DND-41 (cell line): ENCODE measurements at regions not wholly inside any gene's neighbourhood (a gene's known extent, or its start where the extent isn't known, plus 50 kb on each side); places are given as distances from the start of the nearest gene placed in this dataset.

Experiments used
- ATAC-seq: fragments of 200-7000 bp; cut with Tn5 transposase; 3 replicates; pipeline ENCODE4 v1.9.1; 2021; ENCODE audit warnings: low read depth; ENCODE audit not compliant: insufficient read depth
- DNase-seq: peaks from one replicate; pipeline ENCODE4 v3.0.0-alpha.2; 2020
- H2AFZ ChIP-seq: 2 replicates; pipeline ENCODE4 v1.6.0; 2012; ENCODE audit warnings: low read depth, low read length
- H3K27ac ChIP-seq: 2 replicates; pipeline ENCODE4 v1.5.1; 2012; ENCODE audit warnings: low read length, inconsistent platforms
- H3K27me3 ChIP-seq: fragments of 200-600 bp; sonication (generic); 2 replicates; pipeline ENCODE4 v1.6.0; 2012; ENCODE audit warnings: low read length, mild to moderate bottlenecking, inconsistent platforms; ENCODE audit not compliant: insufficient read depth, poor library complexity
- H3K36me3 ChIP-seq: 2 replicates; pipeline ENCODE4 v1.5.1; 2012; ENCODE audit warnings: low read length, inconsistent platforms; ENCODE audit not compliant: insufficient read depth
- H3K4me1 ChIP-seq: 2 replicates; pipeline ENCODE4 v1.5.1; 2012; ENCODE audit warnings: mild to moderate bottlenecking, low read length; ENCODE audit not compliant: insufficient read depth
- H3K4me2 ChIP-seq: 2 replicates; pipeline ENCODE4 v1.6.0; 2012; ENCODE audit warnings: mild to moderate bottlenecking, moderate library complexity, low read length, inconsistent platforms; ENCODE audit not compliant: insufficient read depth
- H3K4me3 ChIP-seq, 2 experiments: fragments of 200-600 bp in 1 of 2; shearing (Covaris generic) in 1 of 2; 2 replicates each; pipeline ENCODE4 v1.5.1; 2012 to 2016; ENCODE audit warnings: inconsistent platforms in 2 of 2, low read length in 2 of 2, mild to moderate bottlenecking in 2 of 2, low read depth in 1 of 2, moderate library complexity in 1 of 2
- H3K79me2 ChIP-seq: 2 replicates; pipeline ENCODE4 v1.6.0; 2012; ENCODE audit warnings: low read length, inconsistent platforms; ENCODE audit not compliant: insufficient read depth
- H3K9ac ChIP-seq: 2 replicates; pipeline ENCODE4 v1.6.0; 2012; ENCODE audit warnings: low read depth, mild to moderate bottlenecking, inconsistent platforms, low read length, moderate library complexity
- H3K9me3 ChIP-seq: 2 replicates; pipeline ENCODE4 v1.5.1; 2012; ENCODE audit warnings: low read length, moderate library complexity, mild to moderate bottlenecking, inconsistent platforms; ENCODE audit not compliant: insufficient read depth, severe bottlenecking
- H4K20me1 ChIP-seq: 2 replicates; pipeline ENCODE4 v1.6.0; 2012; ENCODE audit warnings: low read length; ENCODE audit not compliant: insufficient read depth
- CTCF ChIP-seq: IDR thresholded peaks from 2 replicates; pipeline ENCODE4 v1.5.1; 2012; ENCODE audit warnings: borderline replicate concordance, low read length, moderate library complexity, mild to moderate bottlenecking; ENCODE audit not compliant: poor library complexity, severe bottlenecking; ENCODE audit errors: extremely low read depth
- EZH2 ChIP-seq: IDR thresholded peaks from 3 replicates; pipeline ENCODE4 v1.6.1; 2012; ENCODE audit warnings: borderline replicate concordance, low read depth, mild to moderate bottlenecking, moderate library complexity, low read length, inconsistent platforms; ENCODE audit not compliant: severe bottlenecking

DNA sequence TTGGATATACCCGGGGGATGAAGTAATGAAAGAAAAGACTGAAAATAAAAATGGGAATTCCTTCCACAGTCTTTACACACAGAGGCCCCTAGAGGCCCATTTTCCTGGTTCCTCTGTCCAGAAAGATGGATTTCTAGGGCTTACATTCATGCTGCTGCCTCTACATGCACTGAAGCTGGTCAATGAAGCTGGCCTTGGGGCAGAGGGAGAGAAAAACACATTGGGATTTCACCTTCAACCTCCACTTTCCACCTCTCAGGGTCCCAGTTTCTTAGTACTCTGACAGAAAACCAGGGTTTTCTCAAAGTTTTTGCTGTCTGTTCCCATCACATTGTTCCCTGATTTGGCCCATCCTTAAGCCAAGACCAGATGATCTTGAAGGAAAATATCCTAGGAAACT is 154.6 kb upstream of the ZSWIM2 start:
- ATAC-seq (no peak), DNase-seq (no peak)
- no peak overlapping the region for H3K27ac ChIP-seq
- H4K20me1 ChIP-seq: no peaks in the 10 kb centered on the region
- H3K27me3 ChIP-seq: no peaks in the 10 kb centered on the region
- H3K4me3 ChIP-seq: no peak overlapping the region
- H2AFZ ChIP-seq: no peak overlapping the region
- H3K4me1 ChIP-seq: no peaks in the 10 kb centered on the region
- no peak overlapping the region for H3K9ac ChIP-seq
- no peaks in the 10 kb centered on the region for H3K9me3 ChIP-seq
- H3K4me2 ChIP-seq: no peak overlapping the region
- H3K36me3 ChIP-seq: no peaks in the 10 kb centered on the region
- no peaks in the 10 kb centered on the region for H3K79me2 ChIP-seq
- TF ChIP-seq CTCF (no peak), EZH2 (no peak)

- Histone ChIP-seq H2AFZ (no peak overlapping the region), H3K36me3 (no peaks in the 10 kb centered on the region), H3K27me3 (no peaks in the 10 kb centered on the region), H3K4me1 (no peaks in the 10 kb centered on the region), H3K27ac (no peak overlapping the region), H3K4me3 (no peak overlapping the region), H3K9ac (no peak overlapping the region), H4K20me1 (no peaks in the 10 kb centered on the region), H3K9me3 (no peaks in the 10 kb centered on the region), H3K79me2 (no peaks in the 10 kb centered on the region), H3K4me2 (no peak overlapping the region)
- TF ChIP-seq CTCF (no peak), EZH2 (no peak)
- no peak for ATAC-seq
- DNase-seq: no peak
Measured at GRCh38 chr2:187003038-187003554, 154.1 kb upstream of the ZSWIM2 start.

- Histone ChIP-seq H3K36me3 (no peaks in the 10 kb centered on the region), H3K4me1 (no peaks in the 10 kb centered on the region), H4K20me1 (no peaks in the 10 kb centered on the region), H3K4me2 (no peak overlapping the region), H3K27ac (no peak overlapping the region), H3K9me3 (no peaks in the 10 kb centered on the region), H3K27me3 (no peaks in the 10 kb centered on the region), H3K4me3 (no peak overlapping the region), H3K9ac (no peak overlapping the region), H2AFZ (no peak overlapping the region), H3K79me2 (no peaks in the 10 kb centered on the region)
- DNase-seq (no peak), ATAC-seq (no peak)
- TF ChIP-seq EZH2: no peak
Measured at GRCh38 chr2:187002242-187002641, 153.3 kb upstream of the ZSWIM2 start.

DNA sequence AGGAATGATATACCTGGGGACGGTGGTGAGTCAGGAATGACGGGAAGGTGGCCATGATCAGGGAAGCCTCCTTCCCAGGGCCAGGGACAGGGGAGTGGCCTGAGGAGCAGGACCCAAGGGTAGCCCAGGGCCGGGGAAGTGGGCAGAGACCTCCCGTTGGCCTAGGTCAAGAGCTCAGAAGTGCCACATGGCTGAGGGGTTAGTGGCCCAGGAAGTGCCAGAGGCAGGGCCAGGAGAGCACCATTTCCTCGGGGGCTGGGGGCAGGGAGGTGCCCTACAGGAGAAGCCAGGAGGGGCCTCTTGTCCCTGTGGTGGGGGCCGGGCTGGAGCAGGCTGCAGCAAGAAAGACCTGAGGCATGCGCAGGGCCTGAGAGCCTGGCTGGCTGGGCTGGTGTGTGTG is 152.3 kb upstream of the ZSWIM2 start:
- Histone ChIP-seq H3K36me3 (no peaks in the 10 kb centered on the region), H3K4me2 (no peak overlapping the region), H3K27me3 (no peaks in the 10 kb centered on the region), H3K79me2 (no peaks in the 10 kb centered on the region), H2AFZ (no peak overlapping the region), H3K9me3 (no peaks in the 10 kb centered on the region), H3K9ac (no peak overlapping the region), H3K27ac (no peak overlapping the region), H3K4me3 (no peak overlapping the region), H4K20me1 (no peaks in the 10 kb centered on the region), H3K4me1 (no peaks in the 10 kb centered on the region)
- TF ChIP-seq CTCF: no peak
- TF ChIP-seq EZH2: no peak
- DNase-seq (no peak), ATAC-seq (no peak)
